ENCODE measurements at regions not wholly inside any gene's neighbourhood (a gene's known extent, or its start where the extent isn't known, plus 50 kb on each side); places are given as distances from the start of the nearest gene placed in this dataset.

- BruUV-seq (replicated peaks): no TSS peak
- no peaks in the 10 kb centered on the region for H3K4me1 ChIP-seq (ENCODE audit: control insufficient read depth in 1 of 2, insufficient read depth in 2 of 2, low read length in 2 of 2)
- RAD21 ChIA-PET (ENCODE audit: low non-redundant PET in 1 of 2, low total read pairs in 2 of 2, uncharacterized antibody in 2 of 2, unreplicated experiment in 2 of 2): no interaction called here
- no peak overlapping the region for H2AFZ ChIP-seq (ENCODE audit: low read depth, low read length, poor library complexity, severe bottlenecking)
- no peak overlapping the region for H3K9ac ChIP-seq (ENCODE audit: low read length)
- CTCF ChIA-PET: no interaction called here
- H4K20me1 ChIP-seq (ENCODE audit: insufficient read depth): no peaks in the 10 kb centered on the region
- no peak overlapping the region for H3K27ac ChIP-seq (ENCODE audit: low read depth, low read length)
- no peak overlapping the region for H3K4me2 ChIP-seq (ENCODE audit: low read length)
- H3K27me3 ChIP-seq (ENCODE audit: insufficient read depth, low read length): no peaks in the 10 kb centered on the region; the same call in 1 of the 2 replicates
- H3K9me2 ChIP-seq (ENCODE audit: insufficient read depth): no peaks in the 10 kb centered on the region
- H3K79me2 ChIP-seq (ENCODE audit: insufficient read depth, low read length): no peaks in the 10 kb centered on the region
- H3K9me3 ChIP-seq (ENCODE audit: control insufficient read depth in 1 of 2, insufficient read depth in 1 of 2, low read depth in 1 of 2, low read length in 2 of 2): no peaks in the 10 kb centered on the region
- H3K36me3 ChIP-seq (ENCODE audit: control insufficient read depth in 1 of 2, insufficient read depth in 2 of 2, low read length in 2 of 2): no peaks in the 10 kb centered on the region
- DNase-seq (ENCODE audit: low read depth, low spot score) (no peak), ATAC-seq (no peak)
- intact Hi-C loops (cut with micrococcal nuclease): no loop called here
- POLR2A ChIA-PET: no interaction called here
- TF ChIP-seq FOSL1 (IDR thresholded peaks at IDR 0.05; ENCODE audit: low read depth) (no peak), ELF1 (IDR thresholded peaks at IDR 0.05; ENCODE audit: borderline replicate concordance, low read depth) (no peak), ZBTB33 (IDR thresholded peaks at IDR 0.05; ENCODE audit: extremely low read depth, insufficient replicate concordance, low read length) (no peak), CBX3 (IDR thresholded peaks at IDR 0.05; ENCODE audit: low read depth) (no peak), CEBPB (IDR thresholded peaks at IDR 0.05; ENCODE audit: low read depth) (no peak), POLR2A (IDR thresholded peaks at IDR 0.05; ENCODE audit: borderline replicate concordance, extremely low read depth, insufficient read depth, insufficient read length) (no peak), TCF7L2 (IDR thresholded peaks at IDR 0.05; ENCODE audit: borderline replicate concordance, extremely low read depth, insufficient read depth, insufficient read length) (no peak), YY1 (IDR thresholded peaks at IDR 0.05; ENCODE audit: extremely low read depth, insufficient replicate concordance, low read depth, low read length) (no peak), SIN3A (IDR thresholded peaks at IDR 0.05; ENCODE audit: low read depth) (no peak), REST (IDR thresholded peaks at IDR 0.05; ENCODE audit: low read depth) (no peak), ATF3 (IDR thresholded peaks at IDR 0.05) (no peak), EGR1 (IDR thresholded peaks at IDR 0.05; ENCODE audit: low read depth) (no peak), RAD21 (IDR thresholded peaks at IDR 0.05; ENCODE audit: low read depth) (no peak), MAX (IDR thresholded peaks at IDR 0.05) (no peak), EZH2 (IDR thresholded peaks at IDR 0.05) (no peak), EZH2phosphoT487 (IDR thresholded peaks at IDR 0.05; ENCODE audit: borderline replicate concordance) (no peak), ZNF274 (IDR thresholded peaks at IDR 0.05; ENCODE audit: low read depth, low read length) (no peak), CTCF (IDR thresholded peaks at IDR 0.05 in 2 of 3, conservative IDR thresholded peaks at IDR 0.05 in 1 of 3; ENCODE audit: borderline replicate concordance in 1 of 3, insufficient read depth in 1 of 3, low read depth in 2 of 3, low read length in 2 of 3) (no peak)
- no peak overlapping the region for H3K4me3 ChIP-seq (replicated peaks in 1 of 2; ENCODE audit: low read depth in 1 of 2, low read length in 2 of 2)
Observed at GRCh38 chr2:204479557-204479956, 65.7 kb upstream of the PARD3B start.
